22Rv1 (cell line): ENCODE measurements at regions not wholly inside any gene's neighbourhood (a gene's known extent, or its start where the extent isn't known, plus 50 kb on each side); places are given as distances from the start of the nearest gene placed in this dataset.

ENCODE experiments used
- ZFX ChIP-seq: fragments of 450-650 bp; IDR thresholded peaks from 2 replicates; pipeline ENCODE4 v1.6.1; 2017; ENCODE audit warnings: antibody characterized with exemption, borderline replicate concordance
- TF ChIP-seq, protein P1 (sequence below): fragments of 450-650 bp; IDR thresholded peaks from 2 replicates; pipeline ENCODE4 v1.5.1; 2017; ENCODE audit warnings: mild to moderate bottlenecking

- TF ChIP-seq, protein P1, sequence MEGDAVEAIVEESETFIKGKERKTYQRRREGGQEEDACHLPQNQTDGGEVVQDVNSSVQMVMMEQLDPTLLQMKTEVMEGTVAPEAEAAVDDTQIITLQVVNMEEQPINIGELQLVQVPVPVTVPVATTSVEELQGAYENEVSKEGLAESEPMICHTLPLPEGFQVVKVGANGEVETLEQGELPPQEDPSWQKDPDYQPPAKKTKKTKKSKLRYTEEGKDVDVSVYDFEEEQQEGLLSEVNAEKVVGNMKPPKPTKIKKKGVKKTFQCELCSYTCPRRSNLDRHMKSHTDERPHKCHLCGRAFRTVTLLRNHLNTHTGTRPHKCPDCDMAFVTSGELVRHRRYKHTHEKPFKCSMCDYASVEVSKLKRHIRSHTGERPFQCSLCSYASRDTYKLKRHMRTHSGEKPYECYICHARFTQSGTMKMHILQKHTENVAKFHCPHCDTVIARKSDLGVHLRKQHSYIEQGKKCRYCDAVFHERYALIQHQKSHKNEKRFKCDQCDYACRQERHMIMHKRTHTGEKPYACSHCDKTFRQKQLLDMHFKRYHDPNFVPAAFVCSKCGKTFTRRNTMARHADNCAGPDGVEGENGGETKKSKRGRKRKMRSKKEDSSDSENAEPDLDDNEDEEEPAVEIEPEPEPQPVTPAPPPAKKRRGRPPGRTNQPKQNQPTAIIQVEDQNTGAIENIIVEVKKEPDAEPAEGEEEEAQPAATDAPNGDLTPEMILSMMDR = no peak
- TF ChIP-seq ZFX = no peak
Measured at GRCh38 chr17:72274614-72275013, 153.8 kb downstream of the SOX9 start.
